H9 (cell line): ENCODE measurements at regions not wholly inside any gene's neighbourhood (a gene's known extent, or its start where the extent isn't known, plus 50 kb on each side); places are given as distances from the start of the nearest gene placed in this dataset.
A peak's percentile ranks its signal among the peaks of the same experiment; 100 is the strongest.

Source experiments
- DNase-seq: peaks from one replicate; pipeline ENCODE4 v3.0.0-alpha.2; 2017
- H2AFZ ChIP-seq: one replicate; pipeline ENCODE4 v1.6.1; 2013; ENCODE audit warnings: mild to moderate bottlenecking, low read length, control low read depth, moderate library complexity
- H2AK5ac ChIP-seq: 2 replicates; pipeline ENCODE4 v1.6.1; 2013; ENCODE audit warnings: low read length, control low read depth, mixed read lengths; ENCODE audit not compliant: insufficient read length
- H2BK120ac ChIP-seq: one replicate; pipeline ENCODE4 v1.6.1; 2013; ENCODE audit warnings: low read depth, mild to moderate bottlenecking, low read length, control low read depth, inconsistent platforms; ENCODE audit not compliant: poor library complexity, severe bottlenecking
- H2BK12ac ChIP-seq: 2 replicates; pipeline ENCODE4 v1.6.1; 2013; ENCODE audit warnings: low read length, control low read depth, mixed read lengths, low read depth; ENCODE audit not compliant: insufficient read length
- H2BK15ac ChIP-seq: 2 replicates; pipeline ENCODE4 v1.6.1; 2013; ENCODE audit warnings: low read depth, low read length, control low read depth
- H2BK20ac ChIP-seq: one replicate; pipeline ENCODE4 v1.6.1; 2013; ENCODE audit warnings: low read depth, mild to moderate bottlenecking, low read length, control low read depth, inconsistent platforms; ENCODE audit not compliant: poor library complexity, severe bottlenecking
- H2BK5ac ChIP-seq: 2 replicates; pipeline ENCODE4 v1.6.1; 2013; ENCODE audit warnings: low read length, control low read depth, mixed read lengths; ENCODE audit not compliant: insufficient read length
- H3K14ac ChIP-seq: 2 replicates; pipeline ENCODE4 v1.6.1; 2013; ENCODE audit warnings: low read length, control low read depth; ENCODE audit not compliant: insufficient read depth
- H3K18ac ChIP-seq: 2 replicates; pipeline ENCODE4 v1.6.1; 2013; ENCODE audit warnings: low read depth, mild to moderate bottlenecking, mixed read lengths, low read length, control low read depth; ENCODE audit not compliant: insufficient read length
- H3K23ac ChIP-seq: 2 replicates; pipeline ENCODE4 v1.6.1; 2013; ENCODE audit warnings: low read length, control low read depth, mixed read lengths, low read depth; ENCODE audit not compliant: insufficient read length
- H3K23me2 ChIP-seq: 2 replicates; pipeline ENCODE4 v1.6.1; 2013; ENCODE audit warnings: low read depth, mild to moderate bottlenecking, mixed read lengths, low read length, control low read depth; ENCODE audit not compliant: insufficient read length, poor library complexity, severe bottlenecking
- H3K27ac ChIP-seq: 2 replicates; pipeline ENCODE4 v1.5.1; 2013; ENCODE audit warnings: low read length, control low read depth, mixed read lengths, low read depth; ENCODE audit not compliant: insufficient read length
- H3K27me3 ChIP-seq: 2 replicates; pipeline ENCODE4 v1.6.1; 2013; ENCODE audit warnings: low read length, control low read depth, inconsistent platforms; ENCODE audit not compliant: insufficient read depth
- H3K4ac ChIP-seq: 2 replicates; pipeline ENCODE4 v1.6.1; 2013; ENCODE audit warnings: low read depth, mild to moderate bottlenecking, control low read depth, inconsistent platforms, low read length, moderate library complexity
- H3K4me1 ChIP-seq: 2 replicates; pipeline ENCODE4 v1.6.1; 2013; ENCODE audit warnings: low read length, control low read depth, inconsistent platforms; ENCODE audit not compliant: insufficient read depth
- H3K4me2 ChIP-seq: 2 replicates; pipeline ENCODE4 v1.6.1; 2013; ENCODE audit warnings: low read length, control low read depth, mixed read lengths; ENCODE audit not compliant: insufficient read length, insufficient read depth
- H3K56ac ChIP-seq: 2 replicates; pipeline ENCODE4 v1.6.1; 2013; ENCODE audit warnings: low read depth, mild to moderate bottlenecking, mixed read lengths, low read length, control low read depth; ENCODE audit not compliant: insufficient read length
- H3K79me1 ChIP-seq: 2 replicates; pipeline ENCODE4 v1.6.1; 2013; ENCODE audit warnings: low read depth, mild to moderate bottlenecking, moderate library complexity, low read length, control low read depth, inconsistent platforms; ENCODE audit not compliant: insufficient read depth, poor library complexity, severe bottlenecking
- H3K79me2 ChIP-seq: 2 replicates; pipeline ENCODE4 v1.6.1; 2013; ENCODE audit warnings: low read length, control low read depth, inconsistent platforms; ENCODE audit not compliant: insufficient read depth
- H3K9ac ChIP-seq: 2 replicates; pipeline ENCODE4 v1.6.1; 2013; ENCODE audit warnings: low read length, control low read depth, mixed read lengths; ENCODE audit not compliant: insufficient read length; ENCODE audit errors: extremely low read depth
- H3K9me3 ChIP-seq: one replicate; pipeline ENCODE4 v1.6.1; 2013; ENCODE audit warnings: low read depth, low read length, inconsistent platforms; ENCODE audit not compliant: control insufficient read depth
- H3T11ph ChIP-seq: one replicate; pipeline ENCODE4 v1.6.1; 2013; ENCODE audit warnings: mild to moderate bottlenecking, low read length, control low read depth, inconsistent platforms
- H4K20me1 ChIP-seq: one replicate; pipeline ENCODE4 v1.6.1; 2013; ENCODE audit not compliant: control insufficient read depth, insufficient read length, insufficient read depth
- H4K5ac ChIP-seq: 2 replicates; pipeline ENCODE4 v1.6.1; 2013; ENCODE audit warnings: low read depth, mild to moderate bottlenecking, mixed read lengths, low read length, control low read depth; ENCODE audit not compliant: insufficient read length
- H4K8ac ChIP-seq: replicated peaks from 2 replicates; pipeline ENCODE4 v1.6.1; 2013; ENCODE audit warnings: low read length, control low read depth, mixed read lengths, low read depth; ENCODE audit not compliant: insufficient read length
- H4K91ac ChIP-seq: 2 replicates; pipeline ENCODE4 v1.6.1; 2013; ENCODE audit warnings: low read depth, mild to moderate bottlenecking, moderate library complexity, mixed read lengths, low read length, control low read depth; ENCODE audit not compliant: insufficient read length
- H3K27ac Mint-ChIP-seq, 3 experiments: 2 replicates in 2 of 3; 3 replicates in 1 of 3; pipeline ENCODE4 v1.8.0; 2020 to 2021; ENCODE audit warnings: mixed read lengths in 3 of 3, mild to moderate bottlenecking in 1 of 3, moderate library complexity in 1 of 3
- H3K27me3 Mint-ChIP-seq: 2 replicates; pipeline ENCODE4 v1.8.0; 2021; ENCODE audit warnings: low read depth, mild to moderate bottlenecking, moderate library complexity, mixed read lengths
- H3K36me3 Mint-ChIP-seq, 3 experiments: 2 replicates in 2 of 3; 3 replicates in 1 of 3; pipeline ENCODE4 v1.8.0; 2020 to 2021; ENCODE audit warnings: low read depth in 3 of 3, mixed read lengths in 3 of 3; ENCODE audit not compliant: insufficient read depth in 1 of 3
- H3K4me1 Mint-ChIP-seq, 2 experiments: 2 replicates each; pipeline ENCODE4 v1.8.0; 2020; ENCODE audit warnings: mixed read lengths in 2 of 2
- H3K4me3 Mint-ChIP-seq, 2 experiments: 2 replicates in 1 of 2; 3 replicates in 1 of 2; pipeline ENCODE4 v1.8.0; 2020 to 2021; ENCODE audit warnings: mild to moderate bottlenecking in 2 of 2, mixed read lengths in 2 of 2, moderate library complexity in 1 of 2
- H3K9me3 Mint-ChIP-seq, 2 experiments: 2 replicates in 1 of 2; 3 replicates in 1 of 2; pipeline ENCODE4 v1.8.0; 2020; ENCODE audit warnings: mild to moderate bottlenecking in 2 of 2, mixed read lengths in 2 of 2, moderate library complexity in 1 of 2
- WGBS: extraction: QIAGEN DNeasy Blood & Tissue Kit; methylation state at CpG from one replicate; pipeline ENCODE4 v1.1.7; 2013; ENCODE audit warnings: missing lambda C conversion rate, low lambda C conversion rate, mixed read lengths; ENCODE audit not compliant: insufficient read length; ENCODE audit errors: extremely low coverage; 5-methylcytosine and 5-hydroxymethylcytosine counted together
- TF ChIP-seq, protein P1 (sequence below): fragments of 200-600 bp; sonication (generic); conservative IDR thresholded peaks from 3 replicates; pipeline ENCODE4 v1.8.0; 2021; ENCODE audit warnings: antibody characterized with exemption, mild to moderate bottlenecking

DNA sequence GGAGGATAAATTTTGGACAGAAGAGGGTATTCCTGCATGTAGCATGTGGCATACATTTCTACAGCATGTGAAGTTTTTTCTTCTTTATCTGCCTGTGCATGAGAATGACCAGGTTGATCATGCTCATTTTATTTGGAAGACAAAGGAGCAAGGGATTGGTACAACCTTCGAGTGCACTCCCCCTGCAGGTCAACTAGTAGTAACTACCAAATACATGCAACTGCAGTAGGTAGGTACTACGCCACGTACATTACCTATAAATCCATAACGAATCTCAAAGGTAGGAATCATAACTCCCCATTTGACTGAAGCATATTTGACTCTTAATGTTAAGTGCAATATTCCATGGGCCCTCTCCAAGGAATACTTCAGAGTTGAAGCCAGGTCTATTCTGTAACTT is 763.9 kb downstream of the TSN start:
- Histone ChIP-seq H3K18ac (no peak overlapping the region), H4K8ac (no peak overlapping the region), H3K4me2 (no peak overlapping the region), H3K4me1 (peaks cover 16% of the 10 kb centered on the region), H4K5ac (no peak overlapping the region), H3K27ac (no peak overlapping the region), H3K79me2 (no peaks in the 10 kb centered on the region), H3K4ac (no peak overlapping the region), H2BK20ac (no peak overlapping the region), H3K56ac (no peak overlapping the region), H3K9ac (no peak overlapping the region), H4K91ac (no peak overlapping the region), H3K9me3 (no peaks in the 10 kb centered on the region), H2AK5ac (no peak overlapping the region), H4K20me1 (no peaks in the 10 kb centered on the region), H2BK120ac (no peak overlapping the region), H3K14ac (no peak overlapping the region), H3K79me1 (no peaks in the 10 kb centered on the region), H3K27me3 (no peaks in the 10 kb centered on the region), H3T11ph (no peak overlapping the region), H2BK15ac (no peak overlapping the region), H2AFZ (no peak overlapping the region), H2BK12ac (no peak overlapping the region), H3K23ac (no peak overlapping the region), H2BK5ac (no peak overlapping the region), H3K23me2 (peaks cover 3% of the 10 kb centered on the region)
- Mint-ChIP-seq H3K4me1 (peaks cover 52 to 56% of the 10 kb centered on the region in 2 experiments), H3K36me3 (peaks cover 2 to 14% (median 6%) of the 10 kb centered on the region in 3 experiments; a peak in 5 of 7 replicates), H3K27me3 (no peaks in the 10 kb centered on the region), H3K4me3 (no peak overlapping the region), H3K9me3 (peaks cover 0 to 4% of the 10 kb centered on the region in 2 experiments; a peak in 2 of 5 replicates), H3K27ac (peak overlapping the region in 1 of 3 experiments; percentile 16; a peak in 1 of 7 replicates)
- no CpG with 5 or more reads among the region's 4 CpGs for WGBS
- DNase-seq = no peak
- TF ChIP-seq, protein P1, sequence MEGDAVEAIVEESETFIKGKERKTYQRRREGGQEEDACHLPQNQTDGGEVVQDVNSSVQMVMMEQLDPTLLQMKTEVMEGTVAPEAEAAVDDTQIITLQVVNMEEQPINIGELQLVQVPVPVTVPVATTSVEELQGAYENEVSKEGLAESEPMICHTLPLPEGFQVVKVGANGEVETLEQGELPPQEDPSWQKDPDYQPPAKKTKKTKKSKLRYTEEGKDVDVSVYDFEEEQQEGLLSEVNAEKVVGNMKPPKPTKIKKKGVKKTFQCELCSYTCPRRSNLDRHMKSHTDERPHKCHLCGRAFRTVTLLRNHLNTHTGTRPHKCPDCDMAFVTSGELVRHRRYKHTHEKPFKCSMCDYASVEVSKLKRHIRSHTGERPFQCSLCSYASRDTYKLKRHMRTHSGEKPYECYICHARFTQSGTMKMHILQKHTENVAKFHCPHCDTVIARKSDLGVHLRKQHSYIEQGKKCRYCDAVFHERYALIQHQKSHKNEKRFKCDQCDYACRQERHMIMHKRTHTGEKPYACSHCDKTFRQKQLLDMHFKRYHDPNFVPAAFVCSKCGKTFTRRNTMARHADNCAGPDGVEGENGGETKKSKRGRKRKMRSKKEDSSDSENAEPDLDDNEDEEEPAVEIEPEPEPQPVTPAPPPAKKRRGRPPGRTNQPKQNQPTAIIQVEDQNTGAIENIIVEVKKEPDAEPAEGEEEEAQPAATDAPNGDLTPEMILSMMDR = peak; percentile 64
